Tibial artery (tissue), 4 donors: ENCODE measurements at regions not wholly inside any gene's neighbourhood (a gene's known extent, or its start where the extent isn't known, plus 50 kb on each side); places are given as distances from the start of the nearest gene placed in this dataset.

Experiments
- DNase-seq, 2 donors: peaks; one replicate each; pipeline ENCODE4 v3.0.0-alpha.2; 2019
- H3K27ac ChIP-seq, 2 donors: fragments of 200-600 bp; sonication (generic) in 1 of 2; 1 replicate in 1 of 2; 2 replicates in 1 of 2; pipeline ENCODE4 v1.5.1; 2018 to 2019; ENCODE audit warnings: mild to moderate bottlenecking in 1 of 2
- H3K27me3 ChIP-seq, 2 donors: fragments of 200-600 bp; sonication (generic) in 1 of 2; one replicate each; pipeline versions ENCODE4 v1.5.1 to v1.6.0; 2016 to 2019
- H3K36me3 ChIP-seq, 3 donors: fragments of 200-600 bp; sonication (generic) in 2 of 3; one replicate each; pipeline ENCODE4 v1.5.1; 2016 to 2019; ENCODE audit warnings: mild to moderate bottlenecking in 2 of 3
- H3K4me1 ChIP-seq, 4 donors: fragments of 200-600 bp; sonication (generic) in 2 of 4; 1 replicate in 3 of 4; 2 replicates in 1 of 4; pipeline ENCODE4 v1.5.1; 2016 to 2019
- H3K4me3 ChIP-seq, 2 donors: fragments of 200-600 bp; sonication (generic) in 1 of 2; 1 replicate in 1 of 2; 2 replicates in 1 of 2; pipeline ENCODE4 v1.5.1; 2018 to 2019; ENCODE audit warnings: mild to moderate bottlenecking in 2 of 2
- H3K9me3 ChIP-seq, 3 donors: fragments of 200-600 bp; sonication (generic) in 1 of 3; one replicate each; pipeline ENCODE4 v1.5.1; 2016 to 2019
- CTCF ChIP-seq, 2 experiments: fragments of 200-600 bp in 1 of 2; fragments of 450-650 bp in 1 of 2; IDR thresholded peaks; one replicate each; pipeline ENCODE4 v1.5.1; 2017 to 2019; ENCODE audit warnings: antibody characterized with exemption in 2 of 2, mild to moderate bottlenecking in 1 of 2, moderate library complexity in 1 of 2
- intact Hi-C: fragments of 100-400 bp; cut with DNase I; formaldehyde crosslinking; loops from one replicate; pipeline ENCODE4 v1.15.0; 2023; ENCODE audit warnings: low total_unique reads

GRCh38 chr21:16711757-16712156 is 801.1 kb upstream of the CXADR start:
- intact Hi-C loops: no loop called here
- TF ChIP-seq CTCF (IDR thresholded peaks at IDR 0.05): no peak
- H3K4me1 ChIP-seq: no peaks in the 10 kb centered on the region
- no peaks in the 10 kb centered on the region for H3K27me3 ChIP-seq
- H3K36me3 ChIP-seq: no peaks in the 10 kb centered on the region
- H3K9me3 ChIP-seq: no peaks in the 10 kb centered on the region
- H3K4me3 ChIP-seq: no peak overlapping the region
- no peak for DNase-seq
- H3K27ac ChIP-seq: no peak overlapping the region

GRCh38 chr21:16713331-16714117 is 799.3 kb upstream of the CXADR start:
- intact Hi-C loops: no loop called here
- Histone ChIP-seq H3K4me3 (no peak overlapping the region), H3K27me3 (no peaks in the 10 kb centered on the region), H3K4me1 (no peaks in the 10 kb centered on the region), H3K36me3 (no peaks in the 10 kb centered on the region), H3K9me3 (no peaks in the 10 kb centered on the region), H3K27ac (no peak overlapping the region)
- no peak for TF ChIP-seq CTCF (IDR thresholded peaks at IDR 0.05)
- DNase-seq: no peak

- H3K27me3 ChIP-seq: no peaks in the 10 kb centered on the region
- no peak for TF ChIP-seq CTCF (IDR thresholded peaks at IDR 0.05)
- no peak for DNase-seq
- no peak overlapping the region for H3K4me3 ChIP-seq
- H3K27ac ChIP-seq: no peak overlapping the region
- intact Hi-C loops: no loop called here
- no peaks in the 10 kb centered on the region for H3K4me1 ChIP-seq
- peaks cover 0 to 2% (median 0%) of the 10 kb centered on the region in 3 donors for H3K9me3 ChIP-seq
- H3K36me3 ChIP-seq: no peaks in the 10 kb centered on the region
These were observed 772.3 kb upstream of the CXADR start for GRCh38 chr21:16740511-16740910.

- no peaks in the 10 kb centered on the region for H3K27me3 ChIP-seq
- no peaks in the 10 kb centered on the region for H3K9me3 ChIP-seq
- H3K4me3 ChIP-seq: no peak overlapping the region
- H3K27ac ChIP-seq: no peak overlapping the region
- no peak for TF ChIP-seq CTCF (IDR thresholded peaks at IDR 0.05)
- no peak for DNase-seq
- intact Hi-C loops: no loop called here
- H3K36me3 ChIP-seq: no peaks in the 10 kb centered on the region
- no peaks in the 10 kb centered on the region for H3K4me1 ChIP-seq
These were observed 771.6 kb upstream of the CXADR start for GRCh38 chr21:16741141-16741665.

GRCh38 chr21:16742131-16742641 is 770.7 kb upstream of the CXADR start:
- intact Hi-C loops: no loop called here
- Histone ChIP-seq H3K27ac (no peak overlapping the region), H3K4me3 (no peak overlapping the region), H3K4me1 (no peaks in the 10 kb centered on the region), H3K36me3 (no peaks in the 10 kb centered on the region), H3K9me3 (no peaks in the 10 kb centered on the region), H3K27me3 (no peaks in the 10 kb centered on the region)
- peak in 1 of 2 donors; percentile 20 for DNase-seq
- no peak for TF ChIP-seq CTCF (IDR thresholded peaks at IDR 0.05)
